ENCODE measurements at regions not wholly inside any gene's neighbourhood (a gene's known extent, or its start where the extent isn't known, plus 50 kb on each side); places are given as distances from the start of the nearest gene placed in this dataset.

DNA sequence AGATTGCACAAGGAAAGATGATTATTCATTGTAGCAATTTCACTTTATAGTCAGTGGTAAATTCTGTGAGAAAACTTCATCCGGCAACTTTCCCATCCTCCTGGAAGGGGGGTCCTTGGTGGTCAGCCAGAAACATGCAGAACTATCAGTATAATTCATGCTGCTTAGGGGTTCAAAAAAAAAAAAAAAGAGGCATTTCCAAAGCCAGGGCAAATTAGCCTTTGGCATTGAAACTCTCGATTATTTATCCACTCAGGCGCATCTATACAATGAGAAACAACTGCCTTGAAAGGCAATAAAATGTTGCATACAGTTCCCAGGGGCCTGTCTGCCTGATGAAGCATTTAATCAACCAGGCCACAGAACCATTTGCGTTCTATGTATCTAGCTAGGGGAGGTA is 263.3 kb downstream of the TMEM167A start:
- TF ChIP-seq, protein P1, sequence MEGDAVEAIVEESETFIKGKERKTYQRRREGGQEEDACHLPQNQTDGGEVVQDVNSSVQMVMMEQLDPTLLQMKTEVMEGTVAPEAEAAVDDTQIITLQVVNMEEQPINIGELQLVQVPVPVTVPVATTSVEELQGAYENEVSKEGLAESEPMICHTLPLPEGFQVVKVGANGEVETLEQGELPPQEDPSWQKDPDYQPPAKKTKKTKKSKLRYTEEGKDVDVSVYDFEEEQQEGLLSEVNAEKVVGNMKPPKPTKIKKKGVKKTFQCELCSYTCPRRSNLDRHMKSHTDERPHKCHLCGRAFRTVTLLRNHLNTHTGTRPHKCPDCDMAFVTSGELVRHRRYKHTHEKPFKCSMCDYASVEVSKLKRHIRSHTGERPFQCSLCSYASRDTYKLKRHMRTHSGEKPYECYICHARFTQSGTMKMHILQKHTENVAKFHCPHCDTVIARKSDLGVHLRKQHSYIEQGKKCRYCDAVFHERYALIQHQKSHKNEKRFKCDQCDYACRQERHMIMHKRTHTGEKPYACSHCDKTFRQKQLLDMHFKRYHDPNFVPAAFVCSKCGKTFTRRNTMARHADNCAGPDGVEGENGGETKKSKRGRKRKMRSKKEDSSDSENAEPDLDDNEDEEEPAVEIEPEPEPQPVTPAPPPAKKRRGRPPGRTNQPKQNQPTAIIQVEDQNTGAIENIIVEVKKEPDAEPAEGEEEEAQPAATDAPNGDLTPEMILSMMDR (IDR thresholded peaks at IDR 0.05; ENCODE audit: control extremely low read depth in 1 of 3, insufficient read depth in 1 of 3, low read depth in 1 of 3, low read length in 3 of 3): no peak
- TF ChIP-seq POLR2AphosphoS5 (IDR thresholded peaks at IDR 0.05; ENCODE audit: low read depth, low read length): no peak

Data from H1 (cell line).